OCI-M1 (cell line): ENCODE measurements at regions not wholly inside any gene's neighbourhood (a gene's known extent, or its start where the extent isn't known, plus 50 kb on each side); places are given as distances from the start of the nearest gene placed in this dataset.
A peak's percentile ranks its signal among the peaks of the same experiment; 100 is the strongest.

Experiments used
- DNase-seq: peaks from one replicate; lab custom pipeline; 2025; lab: John Stamatoyannopoulos, UW

DNA sequence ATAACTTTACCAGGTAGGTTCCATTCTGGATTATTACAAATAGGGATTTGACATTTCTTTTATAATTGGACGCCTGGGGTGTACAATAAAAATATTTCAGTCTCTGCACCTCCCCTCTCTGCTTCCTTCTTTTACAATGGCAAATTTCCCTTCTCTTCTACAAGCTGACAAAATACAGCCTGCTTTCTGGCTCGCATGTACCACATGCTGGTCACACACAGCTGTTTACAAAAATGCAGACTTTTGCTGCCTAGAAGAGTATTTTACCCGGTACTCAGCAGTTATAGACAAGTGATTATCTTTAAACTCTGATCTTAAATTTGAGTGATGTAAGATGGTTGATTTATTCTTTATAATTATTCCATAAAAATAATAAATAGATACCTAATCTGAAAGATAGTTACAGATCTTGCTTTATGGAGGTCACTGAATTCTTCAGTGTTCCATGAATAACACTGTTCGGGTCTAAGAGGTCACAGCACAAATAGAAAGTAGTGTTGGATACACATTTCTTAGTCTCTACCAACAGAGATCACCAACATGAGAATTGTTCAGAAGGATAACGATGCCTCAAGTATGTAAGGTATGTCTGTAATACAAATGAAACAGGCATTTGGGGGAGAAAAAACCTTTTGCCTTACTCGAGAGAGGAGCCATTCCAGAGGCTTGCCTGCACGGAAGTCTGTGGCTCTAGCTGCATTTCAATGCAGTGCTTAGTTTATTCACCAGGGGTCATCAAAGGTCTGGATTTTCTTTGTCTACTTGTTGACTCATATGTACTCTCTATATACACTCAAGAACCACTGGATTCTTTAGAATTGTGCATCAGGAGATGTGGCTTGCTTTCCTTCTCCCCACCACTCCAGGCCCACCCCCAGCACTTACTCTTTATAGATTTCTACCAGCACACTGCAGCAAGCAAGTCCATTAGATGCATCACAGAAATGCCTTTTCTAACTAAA, 206.6 kb upstream of the RFX3 start:
- peak; percentile 100 for DNase-seq

DNA sequence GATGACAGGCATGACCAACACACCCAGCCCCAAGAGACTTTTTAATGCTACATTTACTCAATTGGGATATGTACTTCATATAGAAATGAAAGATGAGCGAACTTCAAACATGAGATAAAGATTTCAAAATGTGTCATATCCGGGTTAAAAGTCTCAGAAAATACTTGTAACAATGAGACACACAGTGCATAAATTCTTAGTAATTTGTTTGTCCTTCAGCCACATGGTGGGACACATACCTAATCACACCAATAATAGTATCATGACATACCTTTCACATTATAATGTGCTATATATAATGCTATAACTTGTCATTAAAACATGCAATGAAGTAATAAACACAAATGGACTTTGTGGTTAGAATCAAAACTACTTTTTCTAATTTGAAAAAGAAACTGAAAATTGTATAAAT, 204.7 kb upstream of the RFX3 start:
- no peak for DNase-seq

GRCh38 chr9:3721096-3721495, 195.3 kb upstream of the RFX3 start:
- DNase-seq = no peak

- DNase-seq = no peak
Observed at GRCh38 chr9:3719286-3719685, 193.5 kb upstream of the RFX3 start.

GRCh38 chr9:3716415-3716814, 190.6 kb upstream of the RFX3 start:
- no peak for DNase-seq

DNA sequence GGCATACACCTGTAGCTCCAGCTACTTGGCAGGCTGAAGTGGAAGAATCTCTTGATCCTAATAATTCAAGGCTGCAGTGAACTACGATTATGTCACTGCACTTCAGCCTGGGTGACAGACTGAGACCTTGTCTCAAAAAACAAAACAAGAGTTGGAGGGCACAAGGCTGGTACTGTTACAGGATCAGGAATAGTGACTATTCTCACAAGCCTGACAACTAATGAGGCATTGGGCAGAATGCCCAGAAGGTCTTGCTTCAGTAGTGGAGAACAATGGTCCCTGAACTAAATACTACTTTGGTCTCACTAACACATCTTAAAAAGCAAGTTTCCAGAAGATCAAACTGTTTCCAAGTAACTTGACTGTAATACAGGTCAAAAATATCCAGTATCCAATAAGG, 182.9 kb upstream of the RFX3 start:
- DNase-seq = no peak

- DNase-seq = no peak
Observed at GRCh38 chr9:3704890-3705289, 179.1 kb upstream of the RFX3 start.

DNA sequence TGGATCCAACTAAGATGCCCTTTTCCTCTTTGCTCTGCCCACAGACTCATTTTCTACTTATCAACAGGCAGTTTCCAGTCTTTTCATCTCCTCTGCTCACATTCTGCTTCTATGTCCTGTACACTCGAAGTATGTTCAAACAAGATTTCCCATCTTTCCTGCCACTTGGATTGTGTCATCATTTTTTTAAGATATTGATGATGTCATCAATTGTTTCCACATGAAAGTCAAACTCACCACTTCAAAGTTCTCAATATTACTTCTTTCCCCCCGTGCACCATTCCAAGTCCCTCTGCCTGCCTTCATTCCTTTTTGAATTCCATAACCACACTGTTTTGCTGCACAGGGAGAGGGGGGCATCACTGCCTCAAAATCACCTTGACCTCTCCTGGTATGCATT, 175.0 kb upstream of the RFX3 start:
- DNase-seq = no peak

DNA sequence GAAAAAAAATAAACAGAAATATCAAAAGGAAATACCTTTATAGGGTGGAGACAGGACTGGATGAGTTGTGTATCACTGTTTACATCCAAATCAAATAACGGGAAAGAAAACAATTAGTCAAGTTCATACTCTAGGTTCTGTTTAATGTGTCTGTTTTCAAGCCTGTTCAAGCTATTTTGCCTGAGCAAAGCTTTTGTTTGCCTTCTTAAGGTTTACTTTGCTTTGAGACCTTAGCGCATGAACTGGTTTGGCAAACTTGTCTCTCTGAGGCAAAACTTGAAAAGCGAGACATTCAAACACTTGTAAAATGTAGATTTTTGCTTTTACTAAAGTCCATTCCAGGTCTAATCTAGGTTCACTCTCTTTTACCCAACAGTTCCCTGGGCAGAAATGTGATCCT, 174.1 kb upstream of the RFX3 start:
- DNase-seq = no peak

DNA sequence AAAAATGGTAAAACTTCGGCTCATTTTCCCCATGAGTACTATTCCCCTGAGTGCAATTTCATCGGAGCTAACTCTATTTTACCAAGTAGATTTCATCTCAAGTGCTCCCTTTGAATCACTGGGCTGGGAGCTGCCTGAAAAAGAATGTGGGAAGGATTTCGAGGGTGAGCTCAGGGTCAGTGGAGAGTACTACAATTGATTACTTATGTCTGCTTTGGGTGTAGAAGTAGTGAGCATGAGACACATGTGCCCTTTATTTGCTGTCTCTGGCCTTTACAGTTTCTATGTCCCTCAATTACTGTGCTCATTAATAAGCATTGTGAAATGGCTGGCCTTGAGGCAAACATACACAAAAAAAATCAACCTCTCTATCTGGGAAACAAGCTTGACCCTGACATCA, 172.7 kb upstream of the RFX3 start:
- no peak for DNase-seq

DNA sequence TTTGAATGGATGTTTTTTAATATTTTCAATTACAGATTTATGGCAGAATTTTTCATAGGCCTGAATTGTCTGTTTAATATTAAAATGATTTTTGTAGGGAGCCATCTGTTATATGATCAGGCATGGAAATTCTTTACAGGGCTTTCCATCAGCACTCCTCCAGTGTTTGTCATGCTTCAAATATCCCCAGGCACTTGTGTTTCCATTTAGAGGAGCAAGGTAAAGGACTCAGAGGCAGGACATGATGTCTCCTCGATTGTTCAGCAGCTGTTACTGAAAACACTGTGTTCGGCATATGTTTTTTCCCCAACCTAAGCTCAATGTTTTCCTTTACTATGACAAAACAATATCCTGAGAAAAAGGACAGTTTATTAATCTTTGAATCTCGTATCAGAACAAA, 172.3 kb upstream of the RFX3 start:
- DNase-seq = no peak

- DNase-seq = no peak
Observed at GRCh38 chr9:3696368-3696767, 170.6 kb upstream of the RFX3 start.

- no peak for DNase-seq
Observed at GRCh38 chr9:3692606-3693005, 166.8 kb upstream of the RFX3 start.

GRCh38 chr9:3689555-3689954, 163.8 kb upstream of the RFX3 start:
- DNase-seq = no peak

DNA sequence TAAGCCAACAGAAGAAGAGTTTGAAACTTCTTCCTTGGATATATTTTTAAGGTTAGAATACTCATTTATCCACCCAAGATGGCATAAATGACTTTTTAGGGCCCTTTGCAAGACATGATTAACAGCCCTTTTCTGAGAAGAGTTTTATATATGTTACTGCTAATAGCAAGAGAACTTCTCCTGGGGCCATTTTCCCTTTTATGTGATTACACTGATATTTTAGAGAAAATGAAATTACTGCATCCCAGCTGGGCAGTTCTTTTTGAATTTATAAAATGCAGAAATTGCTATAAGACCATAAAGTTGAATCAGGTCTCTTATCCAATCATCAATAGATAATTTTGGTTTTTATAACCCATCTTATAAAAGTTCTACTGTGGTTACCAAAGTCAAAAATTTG, 161.3 kb upstream of the RFX3 start:
- DNase-seq = no peak

- no peak for DNase-seq
Observed at GRCh38 chr9:3682186-3682585, 156.4 kb upstream of the RFX3 start.

- no peak for DNase-seq
Observed at GRCh38 chr9:3677541-3677940, 151.7 kb upstream of the RFX3 start.

DNA sequence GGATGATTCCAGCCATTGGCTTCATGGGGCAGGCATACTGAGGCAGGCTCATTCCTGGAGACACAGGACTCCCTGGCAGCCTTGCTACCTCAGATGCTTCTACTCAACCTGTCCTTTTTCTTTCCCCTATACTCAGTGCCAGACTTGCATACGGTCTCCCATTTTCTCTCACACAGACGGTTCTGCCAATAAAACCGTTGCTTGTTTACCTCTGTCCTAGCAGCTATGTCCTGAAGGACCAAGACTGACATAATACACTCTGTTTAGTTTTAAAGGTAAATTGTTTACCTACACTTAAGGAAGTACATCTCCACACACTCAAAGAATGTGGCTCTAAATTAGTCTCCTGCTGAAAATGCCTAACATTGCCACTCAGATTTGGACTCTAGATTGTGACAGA, 151.0 kb upstream of the RFX3 start:
- DNase-seq = no peak

DNA sequence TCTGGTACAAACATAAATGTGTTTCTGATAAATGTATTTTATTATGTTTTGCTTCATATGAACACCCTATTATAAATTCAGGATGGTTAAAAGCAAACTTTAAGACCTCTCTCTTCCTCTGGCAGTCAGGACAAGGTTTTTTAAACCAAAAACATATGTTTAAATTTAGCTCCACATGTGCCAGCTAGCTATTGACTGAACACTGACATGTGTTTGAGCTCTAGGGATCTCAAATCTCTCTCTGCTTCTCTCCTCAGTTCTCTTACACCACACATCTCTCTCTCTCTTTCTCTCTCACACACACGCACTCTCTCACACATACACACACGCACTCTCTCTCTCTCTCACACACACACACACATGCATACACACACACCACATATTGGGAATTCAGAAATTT, 150.1 kb upstream of the RFX3 start:
- no peak for DNase-seq

GRCh38 chr9:3674561-3674960, 148.8 kb upstream of the RFX3 start:
- no peak for DNase-seq

DNA sequence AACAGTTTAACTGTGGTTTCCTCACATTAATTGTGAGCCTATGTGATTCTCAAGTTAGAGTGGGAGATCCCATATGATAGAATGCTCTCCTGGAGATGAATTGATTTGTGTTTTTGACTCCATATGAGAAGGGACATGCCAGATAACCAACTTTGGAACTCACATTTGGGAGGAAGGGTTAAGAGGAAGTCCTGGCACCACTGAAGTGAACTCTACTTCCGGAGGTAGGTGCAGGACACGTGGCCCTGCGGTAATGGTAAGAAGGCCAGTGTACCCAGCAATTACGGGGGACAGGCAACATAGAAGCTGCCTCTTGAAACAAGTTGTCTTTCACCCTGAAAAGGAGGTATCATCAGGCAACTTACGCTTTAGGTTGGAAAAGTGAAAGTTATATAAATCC, 146.6 kb upstream of the RFX3 start:
- no peak for DNase-seq

GRCh38 chr9:3664044-3664443, 138.2 kb upstream of the RFX3 start:
- DNase-seq = no peak

DNA sequence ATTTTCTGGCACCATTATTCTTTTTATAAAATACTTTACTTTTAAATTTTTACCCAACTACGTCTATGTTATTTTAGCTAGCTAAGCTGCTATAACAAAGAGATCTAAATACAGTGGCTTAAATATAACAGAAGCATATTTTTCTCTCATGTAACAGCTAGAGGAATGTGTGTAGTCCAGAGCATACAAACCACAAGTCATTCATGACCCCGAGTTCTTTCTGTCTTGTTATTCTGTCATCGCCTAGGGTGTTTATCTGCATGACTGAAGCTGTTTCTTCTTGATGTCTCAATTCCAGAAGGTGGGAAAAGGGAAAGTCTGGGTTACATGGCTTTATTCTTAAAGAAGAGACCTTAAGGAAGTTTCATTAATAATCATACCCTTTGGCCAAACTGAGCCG, 136.9 kb upstream of the RFX3 start:
- DNase-seq = no peak

GRCh38 chr9:3660936-3661335, 135.1 kb upstream of the RFX3 start:
- peak; percentile 89 for DNase-seq
